OCI-LY7 (cell line): ENCODE measurements at regions not wholly inside any gene's neighbourhood (a gene's known extent, or its start where the extent isn't known, plus 50 kb on each side); places are given as distances from the start of the nearest gene placed in this dataset.

ENCODE experiments used
- BruUV-seq: library from RNA; stranded (reverse); fragments of 400-500 nt; replicated peaks from 2 replicates; lab custom pipeline; 2021; lab: Mats Ljungman, UMichigan
- CTCF ChIA-PET: fragments of 300-600 bp; sonication (Branson Sonifier 250); formaldehyde crosslinking; loops from one replicate; lab custom pipeline; 2022; ENCODE audit warnings: antibody characterized with exemption; ENCODE audit not compliant: unreplicated experiment; lab: Charles Lee
- POLR2A ChIA-PET: fragments of 300-600 bp; sonication (Branson Sonifier 250); formaldehyde crosslinking; loops from one replicate; lab custom pipeline; 2022; ENCODE audit warnings: antibody characterized with exemption; lab: Charles Lee
- DNase-seq: peaks from one replicate; pipeline ENCODE4 v3.0.0-alpha.2; 2015; ENCODE audit warnings: low spot score
- H2AFZ ChIP-seq: fragments of 200-600 bp; sonication (generic), shearing (Covaris generic); 2 replicates; pipeline ENCODE4 v1.6.1; 2014; ENCODE audit warnings: mild to moderate bottlenecking, antibody characterized with exemption, low read length, moderate library complexity
- H3K27ac ChIP-seq: fragments of 200-600 bp; sonication (generic); 2 replicates; pipeline ENCODE4 v1.5.1; 2014; ENCODE audit warnings: mixed run types, low read depth, mild to moderate bottlenecking, moderate library complexity, low read length, inconsistent platforms; ENCODE audit not compliant: poor library complexity, severe bottlenecking
- H3K36me3 ChIP-seq: fragments of 200-600 bp; sonication (generic); 2 replicates; pipeline ENCODE4 v1.6.1; 2014; ENCODE audit warnings: mild to moderate bottlenecking, antibody characterized with exemption, low read length, moderate library complexity, mixed read lengths; ENCODE audit not compliant: insufficient read depth
- H3K4me1 ChIP-seq: fragments of 200-600 bp; sonication (generic); 2 replicates; pipeline ENCODE4 v1.5.1; 2014; ENCODE audit warnings: mild to moderate bottlenecking, low read length; ENCODE audit not compliant: insufficient read depth, poor library complexity, severe bottlenecking
- H3K4me2 ChIP-seq: fragments of 200-600 bp; sonication (generic); 2 replicates; pipeline ENCODE4 v1.6.1; 2014; ENCODE audit warnings: mild to moderate bottlenecking, low read length
- H3K4me3 ChIP-seq: fragments of 200-600 bp; sonication (generic); 2 replicates; pipeline ENCODE4 v1.5.1; 2014; ENCODE audit warnings: mild to moderate bottlenecking, low read depth, low read length; ENCODE audit not compliant: poor library complexity, severe bottlenecking
- H3K79me2 ChIP-seq: fragments of 200-600 bp; sonication (generic); 2 replicates; pipeline ENCODE4 v1.6.1; 2016; ENCODE audit warnings: low read depth, mild to moderate bottlenecking, low read length, moderate library complexity, mixed read lengths; ENCODE audit not compliant: insufficient read depth
- H3K9me2 ChIP-seq: fragments of 200-600 bp; sonication (generic); 2 replicates; pipeline ENCODE4 v1.6.1; 2016; ENCODE audit warnings: mild to moderate bottlenecking, low read length, mixed read lengths; ENCODE audit not compliant: insufficient read depth
- H3K9me3 ChIP-seq: fragments of 200-600 bp; sonication (generic); 2 replicates; pipeline ENCODE4 v1.6.1; 2014; ENCODE audit warnings: mild to moderate bottlenecking, mixed run types, low read length, mixed read lengths
- H4K20me1 ChIP-seq: fragments of 200-600 bp; sonication (generic); 2 replicates; pipeline ENCODE4 v1.6.1; 2014; ENCODE audit warnings: mild to moderate bottlenecking, antibody characterized with exemption, low read length, moderate library complexity, mixed read lengths; ENCODE audit not compliant: insufficient read depth
- CTCF ChIP-seq: fragments of 200-600 bp; sonication (generic); conservative IDR thresholded peaks from 2 replicates; pipeline ENCODE4 v1.5.1; 2014; ENCODE audit warnings: mild to moderate bottlenecking, antibody characterized with exemption, low read length, moderate library complexity, mixed read lengths
- EZH2phosphoT487 ChIP-seq: fragments of 200-600 bp; sonication (generic); IDR thresholded peaks from 2 replicates; pipeline ENCODE4 v1.6.1; 2018; ENCODE audit warnings: low read depth, borderline replicate concordance, mild to moderate bottlenecking, mixed run types, antibody characterized with exemption, low read length, moderate library complexity, mixed read lengths
- intact Hi-C: fragments of 100-400 bp; cut with micrococcal nuclease; formaldehyde crosslinking; loops from one replicate; pipeline ENCODE4 v1.10.0; 2022; ENCODE audit not compliant: unreplicated experiment

GRCh38 chr9:135254176-135255032, 166.9 kb downstream of the OLFM1 start:
- H3K4me2 ChIP-seq = no peak overlapping the region
- TF ChIP-seq CTCF = no peak
- TF ChIP-seq EZH2phosphoT487 = no peak
- no peaks in the 10 kb centered on the region for H3K9me2 ChIP-seq
- no TSS peak for BruUV-seq
- no peaks in the 10 kb centered on the region for H3K9me3 ChIP-seq
- no peaks in the 10 kb centered on the region for H3K4me1 ChIP-seq
- H3K36me3 ChIP-seq = no peaks in the 10 kb centered on the region
- CTCF ChIA-PET = no interaction called here
- no peaks in the 10 kb centered on the region for H4K20me1 ChIP-seq
- H3K79me2 ChIP-seq = no peaks in the 10 kb centered on the region
- H2AFZ ChIP-seq = no peak overlapping the region
- intact Hi-C loops = no loop called here
- DNase-seq = no peak
- POLR2A ChIA-PET = no interaction called here
- H3K4me3 ChIP-seq = no peak overlapping the region
- H3K27ac ChIP-seq = no peak overlapping the region

- Histone ChIP-seq H3K4me1 (no peaks in the 10 kb centered on the region), H3K4me2 (no peak overlapping the region), H3K79me2 (no peaks in the 10 kb centered on the region), H3K36me3 (no peaks in the 10 kb centered on the region), H2AFZ (no peak overlapping the region), H4K20me1 (no peaks in the 10 kb centered on the region), H3K27ac (no peak overlapping the region), H3K9me2 (no peaks in the 10 kb centered on the region), H3K4me3 (no peak overlapping the region), H3K9me3 (no peaks in the 10 kb centered on the region)
- intact Hi-C loops = no loop called here
- DNase-seq = no peak
- CTCF ChIA-PET = no interaction called here
- no peak for TF ChIP-seq CTCF
- no peak for TF ChIP-seq EZH2phosphoT487
- no TSS peak for BruUV-seq
- POLR2A ChIA-PET = no interaction called here
Measured at GRCh38 chr9:135255033-135255840, 167.8 kb downstream of the OLFM1 start.
